HG03025 (cell line): ENCODE measurements at regions not wholly inside any gene's neighbourhood (a gene's known extent, or its start where the extent isn't known, plus 50 kb on each side); places are given as distances from the start of the nearest gene placed in this dataset.
"Not testable (repeated sequence)": the region's sequence is repeated elsewhere in the genome, so short reads cannot be mapped to it uniquely, and the experiment has no call there.

ENCODE experiments used
- ATAC-seq: cut with Tn5 transposase; IDR thresholded peaks from one replicate; pipeline ENCODE4 v1.9.1; 2021; ENCODE audit warnings: mild to moderate bottlenecking, moderate library complexity; ENCODE audit not compliant: unreplicated experiment, low FRiP score

GRCh38 chr2:114018464-114018863, 128.6 kb downstream of the ACTR3 start:
- ATAC-seq: not testable (repeated sequence)

- ATAC-seq: no peak
These were observed 130.8 kb downstream of the ACTR3 start for GRCh38 chr2:114020668-114021067.

DNA sequence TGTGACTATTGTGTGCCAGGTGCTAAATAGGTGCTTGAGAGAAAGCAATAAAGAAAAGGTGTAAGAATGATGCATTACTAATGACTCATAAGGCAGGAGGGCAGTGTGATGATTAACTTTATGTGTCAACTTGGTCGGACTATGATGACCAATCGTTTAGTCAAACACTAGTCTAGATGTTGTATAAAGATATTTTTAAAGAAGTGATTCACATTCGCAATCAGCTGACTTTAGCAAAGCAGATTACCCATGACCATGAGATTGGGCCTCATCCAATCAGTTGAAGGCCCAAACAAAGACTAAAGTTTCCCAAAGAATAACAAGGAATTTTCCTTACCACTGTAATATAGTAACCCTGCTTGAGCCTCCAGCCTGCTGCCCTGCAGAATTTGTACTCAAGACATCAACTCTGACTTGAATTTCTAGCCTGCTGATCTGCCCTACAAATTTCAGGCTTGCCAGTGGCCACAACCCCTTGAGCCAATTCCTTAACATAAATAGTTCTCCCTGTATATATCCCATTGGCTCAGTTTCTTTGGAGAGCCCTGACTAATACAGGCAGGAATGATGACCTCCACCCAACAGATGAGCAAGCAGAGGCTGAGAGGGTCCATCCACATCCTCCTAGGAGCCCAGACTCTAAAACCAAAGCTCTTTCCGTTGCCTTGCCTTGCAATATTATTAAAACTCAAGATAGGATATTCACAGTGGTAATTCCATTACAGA, 132.6 kb downstream of the ACTR3 start:
- ATAC-seq: no peak

GRCh38 chr2:114024326-114024725, 134.4 kb downstream of the ACTR3 start:
- no peak for ATAC-seq

GRCh38 chr2:114025030-114025429, 135.1 kb downstream of the ACTR3 start:
- ATAC-seq: no peak

- no peak for ATAC-seq
These were observed 137.5 kb downstream of the ACTR3 start for GRCh38 chr2:114027437-114027836.

GRCh38 chr2:114031605-114032505, 142.0 kb downstream of the ACTR3 start:
- ATAC-seq: no peak

DNA sequence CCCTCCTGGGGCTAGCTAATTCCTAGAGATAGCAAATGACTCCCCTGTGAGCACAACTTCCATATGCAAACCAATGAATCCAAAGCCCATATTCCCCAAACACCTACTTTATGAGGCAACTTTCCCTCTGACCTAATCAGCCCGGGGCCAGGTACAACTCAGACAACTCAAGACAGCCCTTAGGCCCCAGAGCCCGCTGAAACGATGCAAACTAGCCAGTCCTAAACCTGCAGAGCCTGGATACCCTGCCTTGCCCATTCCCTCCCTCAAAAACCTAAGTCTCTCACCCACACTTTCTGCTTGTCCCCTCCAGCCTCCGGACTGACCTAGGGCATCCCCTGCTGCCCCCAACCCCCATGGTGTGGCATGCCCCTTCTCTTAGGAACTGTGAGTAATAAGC, 142.8 kb downstream of the ACTR3 start:
- no peak for ATAC-seq

GRCh38 chr2:114034742-114035141, 144.9 kb downstream of the ACTR3 start:
- ATAC-seq: no peak

DNA sequence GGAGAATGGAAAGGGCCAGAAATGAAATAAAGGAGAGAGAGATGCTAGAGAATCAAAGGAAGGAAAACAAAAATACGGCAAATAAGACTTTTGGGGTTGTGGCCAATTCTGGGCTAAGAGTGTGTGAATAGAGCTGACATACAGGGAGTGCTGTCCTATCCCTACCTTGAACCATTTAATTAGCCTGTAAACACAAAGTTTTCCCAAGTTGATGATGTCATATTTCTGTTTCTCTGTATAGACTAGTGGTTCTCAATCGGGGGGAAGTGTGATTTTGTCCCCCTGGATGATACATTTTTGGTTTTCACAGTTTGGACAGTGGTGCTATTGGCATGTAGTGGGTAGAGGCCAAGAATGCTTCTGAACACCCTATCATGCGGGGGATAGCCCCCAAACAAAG, 148.8 kb downstream of the ACTR3 start:
- ATAC-seq: no peak

GRCh38 chr2:114039677-114040076, 149.8 kb downstream of the ACTR3 start:
- ATAC-seq: no peak

- ATAC-seq: no peak
These were observed 150.9 kb downstream of the ACTR3 start for GRCh38 chr2:114040826-114041225.

DNA sequence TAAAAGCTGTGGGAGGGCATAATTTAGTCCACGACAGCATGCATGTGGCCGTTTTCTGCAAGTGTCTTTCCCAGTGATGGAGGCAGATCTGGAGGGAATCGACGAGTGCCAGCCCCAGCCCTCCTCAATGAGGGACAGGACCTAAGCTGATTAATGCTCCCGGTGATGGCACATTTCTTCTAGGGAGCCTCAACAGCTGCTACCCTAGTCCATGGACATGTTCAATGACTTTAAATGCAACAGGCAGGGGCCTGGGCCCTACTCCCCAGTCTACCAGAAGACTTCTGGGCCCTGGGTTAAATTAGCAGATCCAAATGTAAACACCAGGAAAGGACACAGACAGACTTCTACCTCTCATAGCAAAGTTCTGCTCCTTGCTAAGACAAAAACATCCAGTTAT, 155.1 kb downstream of the ACTR3 start:
- ATAC-seq: no peak

DNA sequence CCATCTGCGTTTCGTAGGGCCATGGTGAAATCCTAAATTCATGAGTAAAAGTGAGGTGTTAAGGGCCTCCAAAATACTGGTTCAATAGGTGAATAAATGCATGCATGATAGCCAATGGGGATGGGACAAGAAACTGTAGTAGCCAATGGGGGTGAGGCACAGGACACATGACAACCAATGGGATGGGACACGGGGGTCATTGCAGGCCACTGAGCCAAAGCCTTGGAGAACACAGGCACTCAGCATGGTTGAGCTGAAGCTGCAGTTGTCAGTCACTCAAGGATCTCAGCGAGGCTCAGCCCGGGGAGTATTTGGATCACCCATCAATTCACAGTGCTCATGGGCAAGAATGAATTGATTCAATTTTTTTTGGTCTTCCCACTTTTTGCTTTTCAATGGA, 156.5 kb downstream of the ACTR3 start:
- ATAC-seq: no peak

- no peak for ATAC-seq
These were observed 157.1 kb downstream of the ACTR3 start for GRCh38 chr2:114046866-114047435.

- no peak for ATAC-seq
These were observed 159.4 kb downstream of the ACTR3 start for GRCh38 chr2:114049280-114049679.

- no peak for ATAC-seq
These were observed 159.9 kb downstream of the ACTR3 start for GRCh38 chr2:114049826-114050225.

DNA sequence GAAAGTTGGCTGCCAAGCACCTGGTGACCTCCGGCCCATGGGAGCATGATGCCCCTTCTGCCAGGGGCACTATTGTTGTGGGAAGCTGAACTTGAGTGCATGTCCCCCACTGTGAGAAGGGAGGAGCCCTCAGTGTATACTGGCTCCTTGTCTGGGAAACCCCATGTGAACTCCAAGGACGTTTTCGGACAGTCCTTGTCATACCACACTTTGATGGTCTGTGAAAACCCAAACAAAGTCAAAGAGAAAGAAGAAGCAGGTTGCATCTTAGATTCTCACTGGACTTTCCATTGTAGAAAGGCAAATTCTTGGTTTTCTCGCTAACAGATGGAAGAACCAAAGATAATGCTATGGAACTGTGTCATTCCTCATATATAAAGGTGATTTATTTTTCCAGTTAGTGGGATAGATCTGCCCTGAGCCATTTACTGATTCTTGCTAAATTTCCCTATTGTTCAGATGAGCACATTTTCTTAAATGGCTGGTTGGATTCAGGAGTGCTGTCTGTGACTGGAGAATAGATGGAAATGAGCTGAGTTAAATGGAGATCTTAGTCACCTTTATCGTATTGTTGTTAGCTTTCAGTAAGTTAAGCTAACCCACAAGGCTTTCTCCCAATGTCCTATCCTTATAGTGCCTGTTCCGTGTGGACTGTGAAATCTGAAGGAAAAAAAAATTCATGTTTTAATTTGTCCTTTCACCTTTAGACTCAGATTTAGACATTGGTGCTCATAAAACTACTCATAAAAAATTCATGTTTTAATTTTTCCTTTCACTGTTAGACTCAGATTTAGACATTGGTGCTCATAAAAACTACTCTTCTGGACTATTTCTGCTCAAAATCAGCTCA, 166.6 kb downstream of the ACTR3 start:
- peak; percentile 71 for ATAC-seq

DNA sequence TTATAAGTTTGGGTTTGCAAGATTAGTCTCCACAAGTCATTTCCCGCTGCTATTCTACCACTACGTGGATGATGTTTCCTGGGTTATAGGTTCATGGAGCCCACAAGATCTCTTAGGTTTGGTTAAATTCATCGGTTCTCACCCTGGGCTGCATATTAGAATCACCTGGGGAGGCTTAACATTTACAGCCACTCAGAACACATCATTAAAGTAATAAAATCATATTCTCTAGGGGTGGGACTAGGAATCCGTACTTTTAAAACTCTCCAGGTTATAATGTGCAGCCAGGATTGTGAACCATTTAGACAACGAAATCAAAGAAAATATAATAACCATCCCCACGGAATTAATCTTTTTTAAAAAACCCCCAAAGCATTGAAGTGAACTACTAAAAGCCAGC, 167.7 kb downstream of the ACTR3 start:
- ATAC-seq: no peak

- no peak for ATAC-seq
These were observed 171.7 kb downstream of the ACTR3 start for GRCh38 chr2:114061566-114062098.
